ENCODE measurements at regions not wholly inside any gene's neighbourhood (a gene's known extent, or its start where the extent isn't known, plus 50 kb on each side); places are given as distances from the start of the nearest gene placed in this dataset.
"Not testable (repeated sequence)": the region's sequence is repeated elsewhere in the genome, so short reads cannot be mapped to it uniquely, and the experiment has no call there.

DNA sequence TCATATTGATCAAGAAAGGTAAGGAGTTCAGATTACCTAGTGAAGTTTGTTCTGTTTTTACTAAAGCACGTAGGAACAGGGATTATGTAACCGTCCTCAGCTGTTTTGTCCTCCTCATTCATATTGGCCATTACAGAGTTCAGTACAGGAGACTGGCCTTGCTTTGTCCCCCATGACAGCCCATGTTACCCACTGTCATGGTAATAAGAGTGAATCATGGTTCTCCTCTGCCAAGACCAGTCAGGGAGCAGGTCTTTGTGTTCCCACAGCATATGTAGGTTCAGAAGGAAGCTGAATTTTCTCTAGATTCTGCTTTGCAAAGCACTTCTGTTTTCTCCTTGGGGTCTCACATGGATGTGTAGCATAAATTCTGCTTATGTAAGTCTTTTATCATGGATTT lies 106.2 kb upstream of the GPR141 start:
- DNase-seq (ENCODE audit: low read depth) = no peak
- no peak overlapping the region for H3K4me3 ChIP-seq (replicated peaks; ENCODE audit: low read depth, low read length)

GRCh38 chr7:37577901-37578300 lies 105.7 kb upstream of the GPR141 start:
- no peak for TF ChIP-seq CTCF (IDR thresholded peaks at IDR 0.05; ENCODE audit: low read length, missing control alignments)
- DNase-seq (ENCODE audit: low read depth) = no peak
- no peak overlapping the region for H3K4me3 ChIP-seq (replicated peaks; ENCODE audit: low read depth, low read length)

More for the DNA sequence above, 106.2 kb upstream of the GPR141 start:
- TF ChIP-seq CTCF (IDR thresholded peaks at IDR 0.05; ENCODE audit: low read length, missing control alignments) = no peak

GRCh38 chr7:37578350-37578749 lies 105.2 kb upstream of the GPR141 start:
- H3K4me3 ChIP-seq (replicated peaks; ENCODE audit: low read depth, low read length) = no peak overlapping the region
- DNase-seq (ENCODE audit: low read depth) = no peak
- TF ChIP-seq CTCF (IDR thresholded peaks at IDR 0.05; ENCODE audit: low read length, missing control alignments) = no peak

- no peak for DNase-seq (ENCODE audit: low read depth)
- TF ChIP-seq CTCF (IDR thresholded peaks at IDR 0.05; ENCODE audit: low read length, missing control alignments) = no peak
- no peak overlapping the region for H3K4me3 ChIP-seq (replicated peaks; ENCODE audit: low read depth, low read length)
Measured at GRCh38 chr7:37580376-37580775, 103.2 kb upstream of the GPR141 start.

- DNase-seq (ENCODE audit: low read depth); H3K4me3 ChIP-seq (replicated peaks; ENCODE audit: low read depth, low read length): not testable (repeated sequence)
Measured at GRCh38 chr7:37584651-37585463, 98.7 kb upstream of the GPR141 start.

DNA sequence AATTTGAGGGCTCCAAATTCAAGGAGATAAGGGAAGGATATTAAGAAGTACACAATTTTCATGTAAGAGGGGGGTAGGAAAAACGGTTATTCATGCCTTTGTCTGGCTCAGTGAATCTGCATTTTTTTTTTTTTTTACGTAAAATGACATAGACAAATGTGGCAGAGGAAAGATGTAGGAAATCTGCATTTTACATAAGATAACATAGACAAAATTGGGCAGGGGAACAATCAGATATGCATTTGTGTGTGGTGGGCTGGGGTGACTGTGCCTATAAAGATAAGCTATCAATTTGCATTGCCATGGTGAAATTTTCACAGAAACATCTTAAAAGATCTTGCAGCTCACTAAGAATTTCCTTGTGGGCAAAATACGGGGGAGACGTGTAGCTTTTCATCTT lies 92.7 kb upstream of the GPR141 start:
- TF ChIP-seq CTCF (IDR thresholded peaks at IDR 0.05; ENCODE audit: low read length, missing control alignments) = no peak
- H3K4me3 ChIP-seq (replicated peaks; ENCODE audit: low read depth, low read length) = no peak overlapping the region
- no peak for DNase-seq (ENCODE audit: low read depth)

DNA sequence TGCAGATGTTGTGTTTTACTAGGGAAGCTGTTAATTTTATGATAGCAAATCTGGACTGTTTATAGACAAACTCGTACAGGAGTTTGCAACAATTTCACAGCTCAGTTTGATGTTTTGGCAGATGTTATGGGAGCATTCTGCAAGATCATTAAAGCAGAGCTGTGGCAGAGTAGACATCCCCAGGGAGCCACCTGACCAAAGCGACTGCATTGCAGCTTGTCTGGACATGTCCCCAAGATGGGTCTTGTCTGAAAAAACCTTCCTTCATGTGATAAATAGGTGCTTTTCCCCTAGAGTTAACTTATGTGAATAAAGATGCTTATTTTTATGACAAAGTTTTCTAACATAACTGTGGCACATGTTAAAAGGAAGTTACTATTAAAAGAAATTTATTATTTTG lies 91.2 kb upstream of the GPR141 start:
- no peak overlapping the region for H3K4me3 ChIP-seq (replicated peaks; ENCODE audit: low read depth, low read length)
- TF ChIP-seq CTCF (IDR thresholded peaks at IDR 0.05; ENCODE audit: low read length, missing control alignments) = no peak
- no peak for DNase-seq (ENCODE audit: low read depth)

All from fibroblast of pulmonary artery (primary cell).